Kidney tubule cell (primary cell): ENCODE measurements at regions not wholly inside any gene's neighbourhood (a gene's known extent, or its start where the extent isn't known, plus 50 kb on each side); places are given as distances from the start of the nearest gene placed in this dataset.

Experiments
- DNase-seq: peaks from one replicate; pipeline ENCODE4 v3.0.0-alpha.2; 2018; ENCODE audit warnings: low spot score

GRCh38 chr11:26245046-26245445, 86.9 kb upstream of the ANO3 start:
- DNase-seq, result peak; percentile 9

GRCh38 chr11:26247340-26247739, 84.6 kb upstream of the ANO3 start:
- DNase-seq, result peak; percentile 73

DNA sequence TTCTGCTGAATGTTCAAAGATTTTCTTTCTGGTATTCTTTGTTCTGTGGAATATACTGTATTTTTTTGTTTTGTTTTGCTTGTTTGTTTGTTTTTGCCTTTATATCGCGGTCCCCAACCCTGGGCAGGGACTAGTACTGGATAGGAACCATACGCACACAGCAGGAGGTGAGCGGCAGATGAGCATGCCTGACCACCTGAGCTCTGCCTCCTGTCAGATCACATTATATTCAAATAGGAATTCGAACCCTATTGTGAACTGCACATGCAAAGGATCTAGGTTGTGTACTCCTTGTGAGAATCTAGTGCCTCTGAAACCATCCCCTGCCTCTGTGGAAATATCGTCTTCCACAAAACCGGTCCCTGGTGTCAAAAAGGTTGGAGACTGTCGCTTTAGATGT, 83.3 kb upstream of the ANO3 start:
- no peak for DNase-seq

GRCh38 chr11:26254378-26254777, 77.6 kb upstream of the ANO3 start:
- DNase-seq, result no peak

DNA sequence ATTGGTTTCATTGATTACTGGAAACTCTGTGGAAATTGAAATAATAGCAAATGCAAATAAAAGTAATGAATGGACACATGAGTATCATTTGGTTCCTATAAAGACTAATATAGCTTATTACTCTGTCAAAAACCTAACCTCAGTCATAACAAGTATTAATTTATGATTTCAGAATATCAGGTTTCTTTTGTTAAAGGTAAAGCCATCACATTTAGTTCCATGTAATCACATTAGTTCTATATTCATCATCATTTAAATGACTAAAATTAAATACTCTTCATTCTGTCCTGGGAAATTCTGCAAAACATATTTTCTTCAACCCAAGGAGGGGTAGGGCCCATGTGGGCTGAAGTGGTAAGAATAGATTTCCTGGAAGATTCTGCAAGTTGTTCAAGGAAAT, 68.2 kb upstream of the ANO3 start:
- no peak for DNase-seq

GRCh38 chr11:26264266-26264665, 67.7 kb upstream of the ANO3 start:
- DNase-seq, result no peak

- no peak for DNase-seq
These were observed 62.8 kb upstream of the ANO3 start for GRCh38 chr11:26268980-26269660.

DNA sequence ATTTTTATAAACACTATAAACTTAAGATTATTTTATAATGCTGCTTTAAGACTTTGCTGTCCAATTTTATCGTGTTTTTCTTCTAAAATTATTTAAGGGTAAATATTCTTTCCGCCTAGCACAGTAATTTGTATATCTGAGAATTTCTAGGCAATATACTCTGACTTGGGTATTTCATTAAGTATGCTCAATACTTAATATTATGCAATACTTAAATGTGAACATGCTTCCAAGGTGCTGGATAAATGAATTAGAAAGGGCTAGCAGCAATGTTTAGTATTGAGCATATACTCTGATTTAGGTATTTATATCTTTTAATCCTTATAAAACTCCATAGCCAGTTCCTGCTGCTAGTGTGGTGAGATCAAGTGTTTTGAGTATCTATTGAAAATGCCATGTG, 60.3 kb upstream of the ANO3 start:
- DNase-seq, result no peak

DNA sequence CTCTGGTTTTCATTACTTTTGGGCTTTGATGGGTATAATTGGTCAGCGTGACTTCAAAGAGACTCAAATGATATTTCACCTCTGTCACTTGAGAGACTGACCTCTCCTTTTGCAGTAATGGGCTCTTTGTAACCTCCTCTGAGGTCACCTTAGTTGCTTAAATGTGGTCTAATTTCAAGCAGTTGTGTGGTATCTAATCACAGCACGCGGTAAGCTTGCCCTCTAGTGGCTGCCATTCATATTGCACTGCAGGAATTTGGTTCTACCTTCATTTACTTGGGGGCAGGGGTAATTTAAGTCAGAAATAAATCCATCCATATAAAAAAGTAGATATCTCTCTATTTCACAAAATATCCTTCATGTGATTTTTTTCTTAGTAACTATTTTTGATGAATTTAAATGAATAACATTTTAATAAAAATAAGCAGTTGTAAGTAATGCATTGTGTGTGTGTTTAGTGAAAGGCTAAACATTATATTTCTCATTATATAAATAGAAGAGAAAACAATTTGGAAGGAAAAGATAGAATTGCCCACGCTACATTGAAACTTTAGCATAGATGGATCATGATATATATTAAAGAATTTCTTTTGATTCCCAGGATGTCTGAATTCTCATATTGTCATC, 55.0 kb upstream of the ANO3 start:
- peak; percentile 69 for DNase-seq

GRCh38 chr11:26278354-26278753, 53.6 kb upstream of the ANO3 start:
- no peak for DNase-seq
